ENCODE measurements at regions not wholly inside any gene's neighbourhood (a gene's known extent, or its start where the extent isn't known, plus 50 kb on each side); places are given as distances from the start of the nearest gene placed in this dataset.
"Not testable (repeated sequence)": the region's sequence is repeated elsewhere in the genome, so short reads cannot be mapped to it uniquely, and the experiment has no call there.

DNA sequence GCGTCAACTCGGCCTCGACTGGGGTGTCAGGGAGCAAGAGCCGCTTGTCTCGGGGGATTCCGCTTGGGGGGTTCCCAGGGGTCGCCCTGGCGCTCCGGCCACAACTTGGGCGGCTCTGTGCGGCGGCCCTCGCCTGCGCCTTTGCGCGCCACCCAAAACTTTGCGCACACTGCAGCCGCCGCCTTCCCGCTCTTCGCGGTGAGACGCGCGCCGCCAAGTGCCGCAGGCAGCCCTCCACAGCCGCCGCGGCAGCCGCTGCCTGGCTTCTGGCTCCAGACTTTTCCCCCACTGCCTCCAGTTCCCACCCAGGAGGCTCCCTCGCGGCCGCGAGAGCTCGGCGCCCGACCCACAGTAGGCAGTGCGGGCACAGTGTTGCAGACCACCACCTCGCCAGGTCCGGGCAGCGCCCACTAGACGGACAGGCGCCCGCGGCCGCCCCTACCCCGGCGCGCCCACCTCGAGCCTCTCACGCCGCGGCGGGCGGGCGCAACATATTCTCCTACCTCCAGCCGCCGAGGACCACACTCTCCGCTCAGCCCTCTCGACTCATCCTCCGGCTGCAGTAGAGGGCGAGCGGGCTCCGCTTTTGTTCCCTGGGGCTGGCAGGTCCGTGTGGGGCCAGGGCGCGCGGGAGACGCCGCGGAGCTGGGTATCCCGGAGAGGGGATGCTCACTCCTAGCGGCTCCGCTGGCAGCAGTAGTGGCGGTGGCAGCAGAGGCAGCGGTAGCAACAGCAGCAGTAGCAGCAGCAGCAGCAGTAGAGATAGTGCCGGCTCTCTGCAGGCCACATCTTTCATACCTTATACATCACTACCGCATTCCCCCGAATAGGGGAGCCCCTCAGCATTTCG is 296.6 kb downstream of the OMA1 start:
- DNase-seq, result no peak

DNA sequence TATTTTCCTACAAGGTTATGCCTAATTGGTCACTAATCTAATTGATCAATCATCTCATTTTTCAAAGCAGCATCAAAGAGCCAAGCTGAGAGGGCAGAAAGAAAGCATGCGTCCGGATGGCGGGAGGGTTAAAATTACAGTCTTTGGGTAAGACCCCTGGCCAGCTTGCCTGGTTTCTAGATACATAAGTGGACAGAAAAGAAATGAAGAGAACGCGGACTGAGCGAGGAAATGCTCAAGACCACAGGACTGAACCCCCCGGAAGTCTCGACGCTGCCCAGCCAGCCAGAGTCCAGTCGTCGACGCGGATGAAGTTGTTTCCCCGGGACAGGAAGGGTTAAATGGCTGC is 297.2 kb downstream of the OMA1 start:
- DNase-seq, result no peak

DNA sequence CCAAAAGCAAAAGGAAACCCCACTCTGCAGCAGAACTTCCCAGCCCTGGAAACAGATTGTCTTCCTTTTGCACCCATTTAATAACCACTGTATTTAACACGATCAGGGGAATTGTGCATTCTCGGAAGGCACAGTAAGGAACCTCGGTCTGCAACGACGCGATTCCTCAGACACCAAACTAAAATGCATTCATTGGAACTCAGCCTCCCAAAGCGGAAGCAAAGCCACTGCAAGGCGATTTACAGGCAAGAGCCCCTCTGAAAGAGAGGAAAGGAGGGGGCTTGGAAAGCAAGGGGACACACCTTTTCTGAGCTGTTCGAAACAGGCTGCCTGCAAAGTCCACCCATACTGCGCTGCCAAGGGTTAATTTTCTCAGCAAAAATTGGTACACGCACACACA is 297.7 kb downstream of the OMA1 start:
- no peak for DNase-seq

DNA sequence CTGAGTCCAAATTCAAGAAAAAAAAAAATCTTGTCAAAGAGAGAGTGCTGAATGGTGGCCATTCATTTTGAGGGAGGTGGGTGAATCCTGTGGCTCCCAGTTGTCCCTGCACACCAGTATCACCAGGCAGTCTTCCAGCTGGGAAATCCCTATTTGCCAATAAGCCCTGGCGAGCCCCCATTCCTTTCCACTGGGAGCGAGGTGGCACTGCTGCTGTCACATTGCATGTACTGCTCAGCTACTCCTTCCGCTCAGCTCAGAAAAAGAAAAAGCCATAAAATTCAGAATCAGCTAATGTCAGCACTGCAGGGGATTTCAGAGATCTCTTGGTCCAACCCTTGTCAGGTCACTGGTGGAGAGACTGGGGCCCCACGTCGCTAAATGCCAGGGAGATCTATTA is 298.5 kb downstream of the OMA1 start:
- DNase-seq, result no peak

DNA sequence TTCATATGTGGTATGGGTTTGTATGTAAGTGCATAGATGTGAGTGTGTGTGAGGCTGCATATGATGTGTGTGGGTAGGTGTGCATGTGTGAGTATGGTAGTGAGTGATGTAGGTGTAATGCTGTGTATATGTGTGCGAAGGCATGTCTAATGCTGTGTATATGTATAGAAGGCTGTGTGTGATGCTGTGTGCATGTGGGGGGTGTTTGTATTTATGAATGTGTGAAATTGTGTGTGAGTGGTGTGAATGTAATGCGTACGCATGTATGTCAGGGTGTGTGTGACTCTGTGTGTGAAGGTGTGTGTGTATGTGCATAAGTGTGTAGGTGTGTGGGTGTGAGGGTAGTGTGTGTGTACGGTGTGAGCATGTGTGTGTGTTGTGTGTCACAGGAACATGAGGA is 300.0 kb downstream of the OMA1 start:
- DNase-seq, result no peak

DNA sequence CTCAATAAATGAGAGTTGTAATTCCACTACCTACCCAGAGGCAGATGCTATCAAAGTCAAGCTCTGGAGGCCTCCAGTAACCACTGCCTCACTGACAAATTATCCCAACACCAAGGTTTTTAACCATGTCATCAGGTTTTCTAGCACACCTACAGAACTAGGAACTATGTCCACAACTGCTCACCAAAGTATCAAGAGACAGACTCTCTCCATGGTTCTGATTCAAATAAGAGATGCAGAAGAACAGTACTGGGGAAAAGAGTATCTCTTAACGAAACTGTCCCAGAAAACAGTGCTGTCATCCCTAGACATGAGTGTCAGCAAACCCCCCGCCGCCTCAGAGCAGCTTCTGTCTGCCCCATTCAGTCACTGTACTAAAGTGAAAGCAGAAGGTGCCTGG is 301.7 kb downstream of the OMA1 start:
- DNase-seq, result no peak

DNA sequence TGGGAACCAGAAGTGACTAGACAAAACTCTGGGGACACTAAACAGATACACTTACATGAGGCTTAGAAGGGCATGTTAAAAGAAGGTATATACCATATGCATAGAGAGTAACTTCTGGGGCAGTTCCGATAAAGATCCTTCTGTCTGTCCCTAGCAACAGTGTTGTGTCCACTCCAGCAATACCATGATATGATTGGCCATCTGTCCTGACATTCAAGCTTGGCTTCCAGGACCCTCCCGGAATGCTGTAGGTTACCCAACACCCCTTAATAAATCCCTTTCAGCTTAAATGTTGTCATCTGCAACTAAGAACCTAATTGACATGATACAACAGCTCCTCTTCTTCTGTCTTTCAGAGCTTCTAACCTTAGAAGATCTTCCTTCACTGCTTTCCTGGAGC is 307.7 kb downstream of the OMA1 start:
- no peak for DNase-seq

DNA sequence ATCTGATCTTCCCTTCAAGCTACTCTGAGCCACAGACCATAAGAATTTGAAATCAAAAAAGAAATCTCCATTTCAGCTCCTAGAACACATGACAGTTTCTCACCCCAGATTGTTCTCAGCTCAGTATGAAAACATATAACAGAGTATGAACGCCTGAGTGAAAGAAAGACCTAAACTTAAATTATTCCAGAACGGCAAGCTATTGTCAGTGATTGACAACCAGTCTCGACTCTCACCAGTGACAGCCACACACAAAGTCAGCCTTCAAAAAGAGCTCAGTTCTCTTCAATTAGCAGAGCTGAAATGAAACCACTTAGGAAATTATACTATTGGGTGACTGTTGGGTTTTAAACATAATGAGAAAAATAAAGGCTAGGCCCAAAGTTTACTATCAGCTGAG is 312.8 kb downstream of the OMA1 start:
- no peak for DNase-seq

DNA sequence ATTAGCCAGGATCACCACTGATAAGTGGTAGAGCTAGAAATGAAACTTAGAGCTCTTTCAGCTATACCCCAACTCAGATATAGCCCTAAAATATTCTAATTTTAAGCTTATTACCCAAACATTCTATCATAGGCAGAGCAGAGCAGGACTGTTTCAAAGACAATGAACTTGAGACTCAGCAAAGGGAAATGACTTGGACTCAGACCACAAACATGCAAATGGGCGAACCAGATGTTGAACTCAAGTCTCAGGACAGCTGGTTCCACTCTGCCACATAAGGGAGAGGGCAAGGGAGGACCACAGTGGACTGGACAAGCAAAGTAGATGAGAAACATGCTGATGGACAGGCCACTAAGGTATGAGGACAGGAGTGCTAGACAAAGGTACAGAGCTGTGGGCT is 315.3 kb downstream of the OMA1 start:
- no peak for DNase-seq

DNA sequence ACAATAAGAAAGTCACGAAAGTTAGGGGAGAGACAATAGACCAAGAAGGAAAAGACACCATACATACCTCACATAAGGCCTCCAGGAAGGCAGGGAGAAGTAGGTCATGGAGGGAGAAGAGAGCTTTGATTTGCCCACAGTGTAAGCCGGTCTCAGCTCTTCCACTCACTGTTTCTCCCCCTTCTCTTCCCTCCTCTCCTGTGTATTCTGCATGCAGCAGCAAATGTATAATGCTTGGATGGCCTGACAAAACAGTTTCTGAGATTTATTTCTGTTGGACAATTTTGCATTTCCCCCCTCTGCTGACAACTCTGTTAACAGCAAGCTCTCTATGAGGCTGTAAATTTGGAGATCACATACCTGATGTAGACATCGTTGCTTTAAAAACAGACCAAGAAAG is 318.9 kb downstream of the OMA1 start:
- DNase-seq, result no peak

DNA sequence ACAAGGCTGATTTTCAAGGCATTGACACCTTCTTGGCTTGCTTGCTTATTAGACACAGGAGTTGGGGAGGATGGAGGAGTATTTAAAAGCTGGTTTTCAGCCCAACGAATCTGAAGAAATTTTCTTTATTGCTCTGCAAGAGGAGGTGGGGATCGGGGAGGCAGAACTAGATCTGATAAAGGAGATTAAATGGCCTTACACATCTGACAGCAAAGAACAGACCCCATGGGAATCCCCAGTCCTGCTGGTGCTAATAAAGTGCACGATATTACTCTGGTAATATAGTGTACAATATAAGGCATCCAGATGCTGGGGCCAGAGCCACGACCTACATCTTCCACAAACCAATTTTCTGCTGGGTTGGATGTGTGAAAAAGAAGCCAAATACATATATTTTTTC is 323.0 kb downstream of the OMA1 start:
- no peak for DNase-seq

DNA sequence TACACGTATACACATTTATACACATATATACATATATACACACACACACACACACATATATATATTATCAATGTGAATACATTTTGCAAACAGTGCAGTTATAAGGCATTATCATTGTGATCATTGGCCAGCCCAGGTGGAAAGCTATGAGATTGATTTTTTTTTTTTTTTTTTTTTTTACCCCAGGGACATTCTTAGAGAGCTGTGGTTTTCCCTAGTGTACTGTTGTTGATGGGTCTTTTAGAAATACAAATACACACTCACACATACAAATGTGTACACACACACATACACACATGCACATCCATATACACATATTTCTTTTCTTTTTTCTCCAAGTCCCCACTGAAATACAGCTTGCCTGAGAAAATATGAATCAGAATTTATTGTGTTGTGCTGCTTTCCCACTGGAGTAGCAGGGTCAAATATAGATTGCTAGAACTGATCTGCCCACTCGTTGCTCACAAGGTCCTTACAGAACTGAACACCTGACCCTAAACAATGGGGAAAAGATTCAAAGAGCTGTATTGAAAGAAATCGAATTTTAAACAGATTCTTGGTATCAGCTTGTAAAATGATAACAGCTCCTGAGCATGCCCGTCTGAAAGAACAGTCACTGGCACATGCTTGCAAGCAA is 325.6 kb downstream of the OMA1 start:
- DNase-seq, result no peak

DNA sequence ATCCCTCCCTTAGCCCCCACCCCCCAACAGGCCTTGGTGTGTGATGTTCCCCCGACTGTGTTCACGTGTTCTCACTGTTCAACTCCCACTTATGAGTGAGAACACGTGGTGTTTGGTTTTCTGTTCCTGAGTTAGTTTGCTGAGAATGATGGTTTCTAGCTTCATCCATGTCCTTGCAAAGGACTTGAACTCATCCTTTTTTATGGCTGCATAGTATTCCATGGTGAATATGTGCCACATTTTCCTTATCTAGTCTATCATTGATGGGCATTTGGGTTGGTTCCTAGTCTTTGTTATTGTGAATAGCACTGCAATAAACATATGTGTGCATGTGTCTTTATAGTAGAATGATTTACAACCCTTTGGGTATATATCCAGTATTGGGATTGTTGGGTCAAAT is 330.4 kb downstream of the OMA1 start:
- not testable (repeated sequence) for DNase-seq

DNA sequence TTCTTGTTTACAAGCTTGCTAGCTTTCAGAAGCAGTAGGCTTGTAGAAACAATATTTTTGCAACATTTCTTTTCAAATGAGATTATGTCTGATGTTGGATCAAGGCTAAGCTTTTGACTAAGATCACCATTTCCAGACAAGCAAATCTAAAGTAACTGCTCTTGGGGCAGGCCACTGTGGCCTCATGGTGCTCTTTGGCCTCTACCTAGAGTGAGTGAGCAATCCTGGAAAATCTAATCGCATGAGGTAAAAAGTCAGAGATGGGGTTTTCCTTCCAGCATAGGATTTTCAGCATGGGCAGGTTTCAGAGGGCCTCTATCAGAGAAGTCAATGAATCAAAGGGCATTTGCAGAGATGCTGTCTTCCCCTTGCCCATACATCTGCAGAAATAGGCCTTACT is 331.9 kb downstream of the OMA1 start:
- no peak for DNase-seq

DNA sequence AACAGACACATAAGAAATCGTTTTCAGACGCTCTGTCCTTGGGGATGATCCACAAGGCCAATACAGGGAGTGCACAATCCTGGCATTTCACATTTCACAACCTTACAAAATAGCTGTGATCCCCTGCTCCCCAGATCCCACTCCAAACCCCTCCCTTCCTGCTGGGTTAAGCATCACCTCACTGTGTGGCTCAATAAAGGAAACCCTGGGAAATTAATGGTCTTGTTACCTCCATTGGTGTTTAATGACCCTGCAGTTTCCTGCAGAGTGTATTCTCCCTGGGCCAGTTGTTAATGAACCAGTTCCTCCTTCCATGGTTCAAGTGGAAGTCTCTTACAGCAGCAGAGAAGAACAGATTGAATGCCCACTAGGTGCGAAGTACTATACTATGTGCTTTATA is 334.7 kb downstream of the OMA1 start:
- DNase-seq, result no peak

DNA sequence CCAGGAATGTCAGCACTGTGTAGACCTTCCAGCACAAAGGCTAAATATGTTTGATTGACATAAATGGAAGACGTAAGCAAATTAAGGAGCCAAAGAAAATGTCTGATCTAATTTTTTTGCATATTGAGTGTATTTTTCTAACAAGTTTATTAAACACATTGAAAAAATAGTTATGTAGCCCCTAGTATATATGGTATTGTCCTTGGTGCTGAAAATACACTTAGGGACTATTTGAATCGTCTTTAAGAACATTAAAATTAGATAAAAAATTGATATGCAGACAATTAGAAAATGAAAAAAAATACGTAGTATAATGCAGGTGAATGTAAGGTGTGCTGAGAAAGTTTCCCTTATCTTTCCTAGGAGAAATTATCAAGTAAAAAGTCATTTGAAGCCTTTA is 337.0 kb downstream of the OMA1 start:
- no peak for DNase-seq

DNA sequence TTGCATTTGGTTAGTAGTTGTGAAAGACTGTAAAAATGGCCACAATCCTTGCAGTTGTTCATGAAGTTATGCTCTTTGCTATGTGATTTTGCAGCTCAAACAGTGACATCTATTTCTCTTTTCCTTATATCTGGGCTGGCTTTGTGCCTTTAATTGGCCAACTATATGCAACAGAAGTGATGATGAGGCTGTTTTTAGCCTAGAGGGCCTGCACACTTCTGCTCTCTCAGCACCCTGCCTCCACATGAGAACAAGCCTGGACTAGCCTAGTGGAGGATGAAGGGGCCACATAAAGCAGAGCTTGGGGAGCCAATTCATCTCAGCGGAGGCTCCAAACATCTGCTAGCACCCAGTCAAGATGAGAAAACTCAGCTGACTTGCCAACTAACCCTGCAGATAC is 339.8 kb downstream of the OMA1 start:
- no peak for DNase-seq

DNA sequence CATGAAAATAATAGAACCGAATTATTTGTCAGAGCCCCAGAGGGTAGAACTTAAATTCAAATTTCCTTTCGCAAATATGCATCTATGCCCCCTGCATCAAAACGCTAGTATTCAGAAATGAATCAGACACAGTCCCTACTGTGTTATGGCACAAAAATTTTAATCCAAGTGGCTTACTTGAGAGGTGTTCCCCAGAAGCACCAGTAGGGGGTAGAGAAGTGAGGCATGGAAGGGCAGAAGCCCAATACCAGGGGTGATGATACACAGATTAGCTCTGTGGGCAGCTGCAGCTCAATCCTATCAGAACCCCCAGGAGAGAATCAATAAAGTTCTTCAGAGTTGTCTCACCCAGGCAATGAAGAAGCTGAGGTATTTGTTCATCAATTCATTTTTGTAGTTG is 342.2 kb downstream of the OMA1 start:
- DNase-seq, result no peak

DNA sequence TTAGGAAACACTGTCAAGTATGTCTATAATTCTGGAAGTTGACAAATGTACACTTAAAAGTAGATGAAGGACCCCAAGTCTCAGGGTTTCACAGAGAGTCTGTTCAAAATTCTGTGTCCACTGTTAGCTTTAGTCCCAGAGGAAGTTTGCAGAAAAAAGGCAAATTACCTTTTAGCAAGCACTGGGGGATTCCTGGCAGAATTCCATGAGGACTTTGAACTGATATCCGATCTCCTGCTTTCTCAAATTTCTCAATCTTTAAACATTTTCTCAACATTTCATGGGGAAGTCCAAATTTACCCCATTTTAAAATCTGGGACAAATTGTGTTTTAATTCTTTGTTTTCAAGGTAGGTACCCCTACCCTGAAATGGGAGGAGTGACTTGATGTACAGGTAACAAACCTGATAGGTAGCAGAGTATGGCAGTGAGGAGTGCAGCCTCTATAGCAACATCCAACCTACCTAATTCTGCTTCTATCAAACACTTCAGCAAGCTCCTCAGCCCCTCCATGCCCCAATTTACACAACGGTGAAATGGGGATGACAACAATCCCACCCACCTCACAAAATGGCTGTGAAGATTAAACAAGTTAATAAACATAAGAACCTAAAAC is 344.9 kb downstream of the OMA1 start:
- DNase-seq, result no peak

DNA sequence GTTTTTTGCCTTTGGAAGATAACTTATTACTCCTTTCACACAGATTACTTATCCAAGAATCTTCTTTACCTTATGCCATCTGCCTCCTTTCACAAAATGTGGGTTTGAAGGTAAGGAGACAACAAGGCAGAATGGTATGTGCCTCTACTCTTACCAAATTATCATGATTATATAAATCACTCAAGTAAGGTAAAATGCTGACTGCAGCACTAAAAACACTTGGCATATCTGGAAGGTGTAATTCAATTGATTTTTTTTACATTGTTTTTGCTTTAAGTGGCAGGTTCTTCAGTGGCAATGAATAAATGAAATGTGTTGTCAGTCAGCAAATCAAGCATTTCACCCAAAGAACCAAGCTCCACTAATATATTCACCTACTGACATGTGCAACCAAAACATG is 346.1 kb downstream of the OMA1 start:
- no peak for DNase-seq

DNA sequence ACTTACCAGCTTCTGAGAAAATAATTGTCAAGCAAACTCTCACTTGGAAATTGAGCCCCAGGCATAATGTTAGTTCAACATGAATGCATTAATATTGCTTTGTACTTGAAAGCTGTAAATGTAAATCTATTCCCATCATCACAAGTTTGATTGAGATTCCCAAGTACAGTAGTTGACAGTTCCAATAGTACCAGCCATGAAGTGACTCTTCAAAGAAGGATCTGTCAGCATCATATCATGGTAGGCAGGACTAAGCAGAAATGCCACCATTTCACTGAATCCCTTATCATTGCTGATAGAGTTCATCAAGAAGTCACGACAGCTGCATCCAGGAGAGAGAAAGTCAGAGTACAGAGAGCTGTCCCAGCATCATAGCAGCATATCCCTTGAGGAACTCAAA is 348.7 kb downstream of the OMA1 start:
- no peak for DNase-seq

DNA sequence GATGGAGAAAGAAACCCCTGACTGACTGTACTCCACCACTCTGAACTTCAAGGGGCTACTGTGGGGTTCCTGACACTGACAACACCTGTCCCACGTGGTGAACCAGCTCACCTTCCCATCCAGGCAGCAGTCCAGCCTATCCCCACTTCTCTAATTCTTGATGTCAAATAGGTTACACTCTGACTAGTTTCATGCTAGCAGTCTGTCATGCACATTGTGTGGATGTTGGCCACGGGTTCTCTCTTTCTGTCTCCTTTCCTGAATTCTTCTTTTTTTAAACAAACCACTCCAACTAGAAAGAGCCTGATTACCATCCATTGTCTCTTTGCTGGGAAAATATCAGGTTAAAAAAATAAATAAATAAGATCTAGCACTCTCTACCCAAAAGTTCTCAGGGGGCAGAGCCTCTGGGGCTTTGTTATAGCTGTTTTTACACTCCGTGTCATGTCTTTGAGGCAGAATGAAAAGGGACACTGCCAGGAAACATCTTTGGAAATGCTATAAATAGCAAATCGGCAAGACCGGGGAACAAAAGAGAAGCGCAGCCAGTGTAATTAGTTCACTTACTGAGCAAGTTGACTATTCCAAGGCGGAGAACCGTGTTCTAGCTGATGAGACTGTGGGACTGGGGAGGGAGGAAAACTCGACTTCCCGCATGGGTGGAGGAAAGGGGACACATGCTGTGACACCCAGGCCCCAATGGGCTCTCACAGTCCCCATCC is 356.1 kb downstream of the OMA1 start:
- DNase-seq, result no peak

DNA sequence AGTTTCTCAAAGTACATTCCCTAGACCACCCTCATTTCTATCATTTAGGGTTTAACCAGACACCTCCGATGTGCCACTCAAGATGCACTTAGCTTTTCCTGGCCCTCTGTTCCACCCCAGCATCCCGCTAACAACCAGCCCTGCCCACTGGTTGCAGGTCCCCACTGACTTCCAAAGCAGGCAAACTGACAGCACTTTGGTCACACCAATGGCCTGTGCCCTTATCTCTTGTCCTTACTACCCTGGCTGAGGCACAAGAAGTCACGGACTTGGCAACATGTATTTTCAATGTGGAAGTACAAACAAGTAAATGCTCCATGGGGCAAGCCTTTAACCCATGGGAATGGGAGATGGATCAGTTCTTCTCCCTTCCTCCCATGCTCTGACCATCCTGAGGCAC is 357.1 kb downstream of the OMA1 start:
- no peak for DNase-seq

DNA sequence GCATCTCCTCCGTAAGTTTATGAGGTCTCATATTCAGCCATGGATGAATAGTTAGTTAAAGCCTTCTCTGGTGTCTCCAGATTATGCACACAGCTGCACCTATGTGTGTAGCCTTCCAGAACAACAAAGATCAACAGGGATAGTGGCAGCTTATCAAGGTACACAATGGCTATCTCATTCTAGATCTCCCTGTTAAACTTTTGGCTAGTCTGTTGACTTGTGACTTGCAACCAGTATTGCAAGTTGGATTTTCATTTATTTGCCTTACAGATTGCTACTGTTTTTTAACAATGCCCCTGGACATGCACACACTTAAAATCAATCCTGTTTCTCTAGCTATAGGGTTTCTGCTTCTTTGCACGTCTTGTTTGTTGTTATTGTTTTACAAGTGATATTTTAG is 363.2 kb downstream of the OMA1 start:
- DNase-seq, result no peak
